H1 (cell line): ENCODE measurements at regions not wholly inside any gene's neighbourhood (a gene's known extent, or its start where the extent isn't known, plus 50 kb on each side); places are given as distances from the start of the nearest gene placed in this dataset.

Source experiments
- HDAC6 ChIP-seq: IDR thresholded peaks from one replicate; pipeline ENCODE4 v1.7.1; 2012; ENCODE audit warnings: low read depth, mild to moderate bottlenecking, inconsistent platforms, low read length, moderate library complexity
- SIX5 ChIP-seq: IDR thresholded peaks from 2 replicates; pipeline ENCODE4 v1.6.1; 2011; ENCODE audit warnings: mild to moderate bottlenecking, low read depth, low read length
- TF ChIP-seq, protein P1 (sequence below): fragments of 300-600 bp; sonication (generic); IDR thresholded peaks from 2 replicates; pipeline ENCODE4 v1.7.1; 2012; ENCODE audit warnings: low read length, moderate library complexity, mild to moderate bottlenecking, inconsistent platforms; ENCODE audit not compliant: insufficient replicate concordance

DNA sequence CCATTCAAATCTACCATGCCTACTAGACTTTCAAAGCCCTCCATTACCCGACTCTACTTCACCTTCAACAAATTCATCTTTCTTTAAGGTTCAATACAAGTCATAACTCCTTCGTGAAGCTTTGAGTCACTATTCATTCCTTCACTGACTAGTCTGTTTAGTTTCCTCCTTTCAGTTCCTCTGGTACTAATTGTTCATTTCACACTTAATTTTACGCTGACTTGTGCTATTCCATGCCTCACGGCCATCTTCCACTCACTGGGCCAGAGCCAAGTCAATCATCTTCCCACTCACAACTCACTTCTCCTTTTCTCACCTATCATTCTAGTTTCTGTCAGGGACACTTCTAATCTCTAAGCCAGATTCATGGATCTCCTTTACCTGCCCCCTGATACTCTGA is 136.2 kb downstream of the MTX2 start (continued):
- TF ChIP-seq, protein P1, sequence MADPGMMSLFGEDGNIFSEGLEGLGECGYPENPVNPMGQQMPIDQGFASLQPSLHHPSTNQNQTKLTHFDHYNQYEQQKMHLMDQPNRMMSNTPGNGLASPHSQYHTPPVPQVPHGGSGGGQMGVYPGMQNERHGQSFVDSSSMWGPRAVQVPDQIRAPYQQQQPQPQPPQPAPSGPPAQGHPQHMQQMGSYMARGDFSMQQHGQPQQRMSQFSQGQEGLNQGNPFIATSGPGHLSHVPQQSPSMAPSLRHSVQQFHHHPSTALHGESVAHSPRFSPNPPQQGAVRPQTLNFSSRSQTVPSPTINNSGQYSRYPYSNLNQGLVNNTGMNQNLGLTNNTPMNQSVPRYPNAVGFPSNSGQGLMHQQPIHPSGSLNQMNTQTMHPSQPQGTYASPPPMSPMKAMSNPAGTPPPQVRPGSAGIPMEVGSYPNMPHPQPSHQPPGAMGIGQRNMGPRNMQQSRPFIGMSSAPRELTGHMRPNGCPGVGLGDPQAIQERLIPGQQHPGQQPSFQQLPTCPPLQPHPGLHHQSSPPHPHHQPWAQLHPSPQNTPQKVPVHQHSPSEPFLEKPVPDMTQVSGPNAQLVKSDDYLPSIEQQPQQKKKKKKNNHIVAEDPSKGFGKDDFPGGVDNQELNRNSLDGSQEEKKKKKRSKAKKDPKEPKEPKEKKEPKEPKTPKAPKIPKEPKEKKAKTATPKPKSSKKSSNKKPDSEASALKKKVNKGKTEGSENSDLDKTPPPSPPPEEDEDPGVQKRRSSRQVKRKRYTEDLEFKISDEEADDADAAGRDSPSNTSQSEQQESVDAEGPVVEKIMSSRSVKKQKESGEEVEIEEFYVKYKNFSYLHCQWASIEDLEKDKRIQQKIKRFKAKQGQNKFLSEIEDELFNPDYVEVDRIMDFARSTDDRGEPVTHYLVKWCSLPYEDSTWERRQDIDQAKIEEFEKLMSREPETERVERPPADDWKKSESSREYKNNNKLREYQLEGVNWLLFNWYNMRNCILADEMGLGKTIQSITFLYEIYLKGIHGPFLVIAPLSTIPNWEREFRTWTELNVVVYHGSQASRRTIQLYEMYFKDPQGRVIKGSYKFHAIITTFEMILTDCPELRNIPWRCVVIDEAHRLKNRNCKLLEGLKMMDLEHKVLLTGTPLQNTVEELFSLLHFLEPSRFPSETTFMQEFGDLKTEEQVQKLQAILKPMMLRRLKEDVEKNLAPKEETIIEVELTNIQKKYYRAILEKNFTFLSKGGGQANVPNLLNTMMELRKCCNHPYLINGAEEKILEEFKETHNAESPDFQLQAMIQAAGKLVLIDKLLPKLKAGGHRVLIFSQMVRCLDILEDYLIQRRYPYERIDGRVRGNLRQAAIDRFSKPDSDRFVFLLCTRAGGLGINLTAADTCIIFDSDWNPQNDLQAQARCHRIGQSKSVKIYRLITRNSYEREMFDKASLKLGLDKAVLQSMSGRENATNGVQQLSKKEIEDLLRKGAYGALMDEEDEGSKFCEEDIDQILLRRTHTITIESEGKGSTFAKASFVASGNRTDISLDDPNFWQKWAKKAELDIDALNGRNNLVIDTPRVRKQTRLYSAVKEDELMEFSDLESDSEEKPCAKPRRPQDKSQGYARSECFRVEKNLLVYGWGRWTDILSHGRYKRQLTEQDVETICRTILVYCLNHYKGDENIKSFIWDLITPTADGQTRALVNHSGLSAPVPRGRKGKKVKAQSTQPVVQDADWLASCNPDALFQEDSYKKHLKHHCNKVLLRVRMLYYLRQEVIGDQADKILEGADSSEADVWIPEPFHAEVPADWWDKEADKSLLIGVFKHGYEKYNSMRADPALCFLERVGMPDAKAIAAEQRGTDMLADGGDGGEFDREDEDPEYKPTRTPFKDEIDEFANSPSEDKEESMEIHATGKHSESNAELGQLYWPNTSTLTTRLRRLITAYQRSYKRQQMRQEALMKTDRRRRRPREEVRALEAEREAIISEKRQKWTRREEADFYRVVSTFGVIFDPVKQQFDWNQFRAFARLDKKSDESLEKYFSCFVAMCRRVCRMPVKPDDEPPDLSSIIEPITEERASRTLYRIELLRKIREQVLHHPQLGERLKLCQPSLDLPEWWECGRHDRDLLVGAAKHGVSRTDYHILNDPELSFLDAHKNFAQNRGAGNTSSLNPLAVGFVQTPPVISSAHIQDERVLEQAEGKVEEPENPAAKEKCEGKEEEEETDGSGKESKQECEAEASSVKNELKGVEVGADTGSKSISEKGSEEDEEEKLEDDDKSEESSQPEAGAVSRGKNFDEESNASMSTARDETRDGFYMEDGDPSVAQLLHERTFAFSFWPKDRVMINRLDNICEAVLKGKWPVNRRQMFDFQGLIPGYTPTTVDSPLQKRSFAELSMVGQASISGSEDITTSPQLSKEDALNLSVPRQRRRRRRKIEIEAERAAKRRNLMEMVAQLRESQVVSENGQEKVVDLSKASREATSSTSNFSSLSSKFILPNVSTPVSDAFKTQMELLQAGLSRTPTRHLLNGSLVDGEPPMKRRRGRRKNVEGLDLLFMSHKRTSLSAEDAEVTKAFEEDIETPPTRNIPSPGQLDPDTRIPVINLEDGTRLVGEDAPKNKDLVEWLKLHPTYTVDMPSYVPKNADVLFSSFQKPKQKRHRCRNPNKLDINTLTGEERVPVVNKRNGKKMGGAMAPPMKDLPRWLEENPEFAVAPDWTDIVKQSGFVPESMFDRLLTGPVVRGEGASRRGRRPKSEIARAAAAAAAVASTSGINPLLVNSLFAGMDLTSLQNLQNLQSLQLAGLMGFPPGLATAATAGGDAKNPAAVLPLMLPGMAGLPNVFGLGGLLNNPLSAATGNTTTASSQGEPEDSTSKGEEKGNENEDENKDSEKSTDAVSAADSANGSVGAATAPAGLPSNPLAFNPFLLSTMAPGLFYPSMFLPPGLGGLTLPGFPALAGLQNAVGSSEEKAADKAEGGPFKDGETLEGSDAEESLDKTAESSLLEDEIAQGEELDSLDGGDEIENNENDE = no peak
- TF ChIP-seq HDAC6 (no peak), SIX5 (no peak)
